OCI-LY3 (cell line): ENCODE measurements at regions not wholly inside any gene's neighbourhood (a gene's known extent, or its start where the extent isn't known, plus 50 kb on each side); places are given as distances from the start of the nearest gene placed in this dataset.

ENCODE experiments used
- CTCF ChIP-seq: fragments of 200-600, 300-600 bp; sonication (generic); IDR thresholded peaks from 2 replicates; pipeline ENCODE4 v1.5.1; 2014; ENCODE audit warnings: antibody characterized with exemption, low read length, low read depth
- EZH2phosphoT487 ChIP-seq: fragments of 200-600 bp; shearing (Covaris generic); IDR thresholded peaks from 2 replicates; pipeline ENCODE4 v1.6.1; 2018; ENCODE audit warnings: antibody characterized with exemption, mixed run types, low read depth

GRCh38 chr1:115139381-115139780, 50.1 kb upstream of the TSPAN2 start:
- no peak for TF ChIP-seq CTCF
- TF ChIP-seq EZH2phosphoT487, result no peak
